A549 (cell line): ENCODE measurements at regions not wholly inside any gene's neighbourhood (a gene's known extent, or its start where the extent isn't known, plus 50 kb on each side); places are given as distances from the start of the nearest gene placed in this dataset.

Source experiments
- ATAC-seq, 2 experiments: fragments of 200-7000 bp in 1 of 2; fragments of >200 bp in 1 of 2; cut with Nextera tagmentation in 1 of 2; cut with Tn5 transposase in 1 of 2; 3 replicates each; pipeline versions ENCODE4 v1.8.0 to v1.9.1; 2018 to 2020; ENCODE audit warnings: mild to moderate bottlenecking in 1 of 2, moderate library complexity in 1 of 2
- CTCF ChIA-PET: fragments of 300-600 bp; sonication (Branson Sonifier 250); formaldehyde crosslinking; extraction: SDS; loops from one replicate; lab custom pipeline; 2021; ENCODE audit warnings: antibody characterized with exemption, inconsistent platforms; lab: Yijun Ruan, JAX
- POLR2A ChIA-PET: fragments of 350-600 bp; formaldehyde crosslinking; extraction: SDS; loops from one replicate; lab custom pipeline; 2021; ENCODE audit warnings: antibody characterized with exemption, inconsistent platforms; lab: Yijun Ruan, JAX
- DNase-seq, 2 experiments: peaks; one replicate each; pipeline versions ENCODE4 v3.0.0 to v3.0.0-alpha.2; 2011 to 2016; ENCODE audit warnings: low read depth in 1 of 2, low spot score in 1 of 2
- FAIRE-seq: peaks from 2 replicates; lab custom pipeline; 2011; peaks lifted over from hg19 to GRCh38; lab: Jason Lieb, UNC
- H3K27ac ChIP-seq, 2 experiments: fragments of >200 bp; sonication (Bioruptor Twin); formaldehyde crosslinking; 3 replicates each; pipeline ENCODE4 v1.5.1; 2016 to 2017
- H3K4me1 ChIP-seq: fragments of >200 bp; sonication (Bioruptor Twin); formaldehyde crosslinking; 3 replicates; pipeline ENCODE4 v1.6.1; 2016
- H3K4me2 ChIP-seq: fragments of >200 bp; sonication (Bioruptor Twin); formaldehyde crosslinking; 3 replicates; pipeline ENCODE4 v1.6.1; 2016
- H3K4me3 ChIP-seq: fragments of >200 bp; sonication (Bioruptor Twin); formaldehyde crosslinking; 3 replicates; pipeline ENCODE4 v1.5.1; 2016
- H3K9me3 ChIP-seq: fragments of >200 bp; sonication (Bioruptor Twin); formaldehyde crosslinking; 3 replicates; pipeline ENCODE4 v1.6.1; 2016
- ATOH8 ChIP-seq: fragments of 250-450 bp; sonication (Bioruptor Pico); IDR thresholded peaks from 2 replicates; pipeline ENCODE4 v1.5.0; 2020; ENCODE audit warnings: low read depth, mild to moderate bottlenecking, moderate library complexity
- CBX8 ChIP-seq: fragments of 200-600 bp; sonication (generic); IDR thresholded peaks from 2 replicates; pipeline ENCODE4 v1.6.1; 2016
- CHD2 ChIP-seq: fragments of 150-350 bp; IDR thresholded peaks from 2 replicates; pipeline ENCODE4 v1.6.1; 2014; ENCODE audit warnings: low read length; ENCODE audit not compliant: partially characterized antibody
- CHD4 ChIP-seq: fragments of 200-600 bp; sonication (generic); IDR thresholded peaks from 2 replicates; pipeline ENCODE4 v1.6.1; 2016; ENCODE audit warnings: antibody characterized with exemption, mild to moderate bottlenecking, borderline replicate concordance
- E2F6 ChIP-seq: IDR thresholded peaks from 2 replicates; pipeline ENCODE4 v1.6.1; 2012; ENCODE audit warnings: low read depth, borderline replicate concordance
- EHMT2 ChIP-seq: fragments of 200-600 bp; sonication (generic); IDR thresholded peaks from 2 replicates; pipeline ENCODE4 v1.6.1; 2016; ENCODE audit warnings: antibody characterized with exemption, low read depth, mild to moderate bottlenecking, moderate library complexity
- EP300 ChIP-seq, 2 experiments: fragments of >200 bp; sonication (Bioruptor Twin); formaldehyde crosslinking; IDR thresholded peaks; 2 replicates in 1 of 2; 3 replicates in 1 of 2; pipeline ENCODE4 v1.6.1; 2016 to 2017
- ESRRA ChIP-seq: fragments of 150-350 bp; IDR thresholded peaks from 2 replicates; pipeline ENCODE4 v1.6.1; 2014; ENCODE audit warnings: mild to moderate bottlenecking, low read length, borderline replicate concordance
- FOSB ChIP-seq: fragments of 250-450 bp; sonication (Bioruptor Pico); IDR thresholded peaks from 2 replicates; pipeline ENCODE4 v1.5.0; 2020; ENCODE audit warnings: mild to moderate bottlenecking, moderate library complexity
- FOXS1 ChIP-seq: fragments of 250-450 bp; sonication (Bioruptor Pico); IDR thresholded peaks from 2 replicates; pipeline ENCODE4 v1.5.0; 2020; ENCODE audit warnings: mild to moderate bottlenecking, moderate library complexity
- GATA3 ChIP-seq: IDR thresholded peaks from 2 replicates; pipeline ENCODE4 v1.6.1; 2012; ENCODE audit warnings: borderline replicate concordance
- HEYL ChIP-seq: fragments of 250-450 bp; sonication (Bioruptor Pico); IDR thresholded peaks from 2 replicates; pipeline ENCODE4 v1.8.0; 2021; ENCODE audit warnings: mild to moderate bottlenecking, moderate library complexity
- HMGXB4 ChIP-seq: fragments of 250-450 bp; sonication (Bioruptor Pico); IDR thresholded peaks from 2 replicates; pipeline ENCODE4 v1.5.0; 2021; ENCODE audit warnings: mild to moderate bottlenecking, moderate library complexity, borderline replicate concordance
- HOXA7 ChIP-seq: fragments of 250-450 bp; sonication (Bioruptor Pico); IDR thresholded peaks from 2 replicates; pipeline ENCODE4 v1.5.0; 2020; ENCODE audit warnings: mild to moderate bottlenecking, moderate library complexity
- HOXB5 ChIP-seq: fragments of 250-450 bp; sonication (Bioruptor Pico); IDR thresholded peaks from 2 replicates; pipeline ENCODE4 v1.5.0; 2020; ENCODE audit warnings: mild to moderate bottlenecking, moderate library complexity
- JUNB ChIP-seq: fragments of >200 bp; sonication (Bioruptor Twin); formaldehyde crosslinking; IDR thresholded peaks from 2 replicates; pipeline ENCODE4 v1.6.1; 2016
- KDM5A ChIP-seq: fragments of 200-600 bp; sonication (generic); IDR thresholded peaks from 2 replicates; pipeline ENCODE4 v1.6.1; 2016; ENCODE audit warnings: antibody characterized with exemption, mild to moderate bottlenecking
- MYC ChIP-seq: IDR thresholded peaks from 2 replicates; pipeline ENCODE4 v1.6.1; 2012; ENCODE audit warnings: mild to moderate bottlenecking, inconsistent platforms, low read length, improper control_type of control experiment, borderline replicate concordance
- NFE2L2 ChIP-seq: fragments of 150-350 bp; conservative IDR thresholded peaks from 2 replicates; pipeline ENCODE4 v1.6.1; 2014; ENCODE audit warnings: low read length
- NPAS2 ChIP-seq: fragments of 250-450 bp; sonication (Bioruptor Pico); IDR thresholded peaks from 2 replicates; pipeline ENCODE4 v1.8.0; 2022; ENCODE audit warnings: mild to moderate bottlenecking, moderate library complexity, borderline replicate concordance
- PBX3 ChIP-seq: IDR thresholded peaks from 2 replicates; pipeline ENCODE4 v1.6.1; 2012
- POLR2A ChIP-seq: IDR thresholded peaks from 2 replicates; pipeline ENCODE4 v1.6.1; 2012; ENCODE audit warnings: mild to moderate bottlenecking, low read length
- RAD21 ChIP-seq, 2 experiments: fragments of >200 bp in 1 of 2; sonication (Bioruptor Twin) in 1 of 2; formaldehyde crosslinking in 1 of 2; IDR thresholded peaks in 1 of 2; conservative IDR thresholded peaks in 1 of 2; 2 replicates in 1 of 2; 3 replicates in 1 of 2; pipeline ENCODE4 v1.6.1; 2012 to 2018; ENCODE audit warnings: inconsistent platforms in 1 of 2
- REST ChIP-seq: fragments of 200-600 bp; sonication (generic); IDR thresholded peaks from 2 replicates; pipeline ENCODE4 v1.6.1; 2016; ENCODE audit warnings: antibody characterized with exemption, mild to moderate bottlenecking, moderate library complexity
- SREBF2 ChIP-seq: fragments of 450-650 bp; IDR thresholded peaks from 2 replicates; pipeline ENCODE4 v1.6.1; 2014; ENCODE audit warnings: mild to moderate bottlenecking, moderate library complexity
- TP53 ChIP-seq: fragments of 250-450 bp; sonication (Bioruptor Pico); IDR thresholded peaks from 2 replicates; pipeline ENCODE4 v1.5.0; 2021; ENCODE audit warnings: mild to moderate bottlenecking, moderate library complexity
- ZC3H11A ChIP-seq: fragments of 450-650 bp; IDR thresholded peaks from 2 replicates; pipeline ENCODE4 v1.6.1; 2014; ENCODE audit warnings: antibody characterized with exemption, mild to moderate bottlenecking
- ZFP36 ChIP-seq: fragments of 450-650 bp; IDR thresholded peaks from 2 replicates; pipeline ENCODE4 v1.6.1; 2014; ENCODE audit warnings: borderline replicate concordance; ENCODE audit not compliant: partially characterized antibody
- ZSCAN20 ChIP-seq: fragments of 250-450 bp; sonication (Bioruptor Pico); IDR thresholded peaks from 2 replicates; pipeline ENCODE4 v1.8.0; 2022; ENCODE audit warnings: mild to moderate bottlenecking, moderate library complexity
- WGBS: methylation state at CpG from one replicate; pipeline ENCODE4 v1.1.6; 2017; ENCODE audit errors: missing lambda C conversion rate; 5-methylcytosine and 5-hydroxymethylcytosine counted together

GRCh38 chrX:10329984-10330383, 173.2 kb downstream of the CLCN4 start:
- Histone ChIP-seq H3K4me3 (no peak overlapping the region), H3K4me1 (peaks cover 33% of the 10 kb centered on the region), H3K27ac (peak overlapping the region in 1 of 2 experiments; percentile 77; a peak in 2 of 6 replicates), H3K9me3 (no peaks in the 10 kb centered on the region), H3K4me2 (no peak overlapping the region)
- POLR2A ChIA-PET, result no interaction called here
- WGBS, result 90% methylated on average over 5 of the region's 7 CpGs
- no peak for DNase-seq
- TF ChIP-seq RAD21 (conservative IDR thresholded peaks at IDR 0.05 in 1 of 2, IDR thresholded peaks at IDR 0.05 in 1 of 2) (no peak), EHMT2 (no peak), CHD4 (no peak), ESRRA (no peak), FOSB (CRISPR knock-in tag) (no peak), ATOH8 (CRISPR knock-in tag) (no peak), REST (no peak), HMGXB4 (no peak), NFE2L2 (no peak), NPAS2 (CRISPR knock-in tag) (no peak), POLR2A (no peak), HEYL (CRISPR knock-in tag) (no peak), CHD2 (no peak), PBX3 (no peak), HOXB5 (no peak), JUNB (no peak), KDM5A (no peak), MYC (no peak)
- CTCF ChIA-PET, result interaction anchor here (1.9 kb wide), 1 partner anchor 140 kb away, joined by 10 read pairs; no protein-coding TSS in a partner anchor
- no peak for ATAC-seq
- no peak for FAIRE-seq

DNA sequence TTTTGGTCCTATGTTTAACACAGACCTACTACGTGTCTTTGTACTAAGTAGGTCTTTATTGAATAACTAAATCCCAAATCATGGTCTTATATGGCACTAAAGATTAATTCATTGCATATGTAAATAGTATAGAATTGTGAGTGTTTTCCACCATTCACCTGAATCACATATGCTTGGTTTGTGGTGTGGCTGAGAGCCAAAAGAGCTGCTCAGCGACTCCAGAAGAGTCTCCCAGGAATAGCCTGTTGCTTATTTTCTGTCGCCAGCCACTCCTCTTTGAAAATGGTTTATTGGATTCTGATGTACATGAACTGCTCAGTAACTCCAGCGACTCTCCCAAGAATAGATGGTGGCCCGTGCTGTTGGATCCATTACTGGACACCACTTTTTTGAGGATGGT, 184.5 kb downstream of the CLCN4 start:
- 0 out of 3 replicates have a peak, but pooled peaks cover 3% of the 10 kb centered on the region for H3K4me1 ChIP-seq
- ATAC-seq (no peak), FAIRE-seq (no peak), DNase-seq (no peak)
- H3K4me3 ChIP-seq, result no peak overlapping the region
- H3K4me2 ChIP-seq, result no peak overlapping the region
- H3K9me3 ChIP-seq, result no peaks in the 10 kb centered on the region
- no peak for TF ChIP-seq ZSCAN20 (CRISPR knock-in tag)
- no peak for TF ChIP-seq TP53
- TF ChIP-seq NPAS2 (CRISPR knock-in tag), result no peak
- no peak for TF ChIP-seq NFE2L2
- no peak for TF ChIP-seq PBX3
- no peak for TF ChIP-seq GATA3
- no peak for TF ChIP-seq E2F6
- TF ChIP-seq ZC3H11A, result no peak
- TF ChIP-seq EP300 (IDR thresholded peaks at IDR 0.05), result no peak
- no peak for TF ChIP-seq EHMT2
- no peak for TF ChIP-seq CBX8
- no peak for TF ChIP-seq ZFP36
- no peak for TF ChIP-seq SREBF2
- no peak for TF ChIP-seq FOXS1
- no peak for TF ChIP-seq HOXA7 (CRISPR knock-in tag)
- TF ChIP-seq POLR2A, result no peak
- 61% methylated on average over 5 of the region's 5 CpGs for WGBS
- H3K27ac ChIP-seq, result no peak overlapping the region
- ChIA-PET CTCF (interaction anchor here (0.6 kb wide), 1 partner anchor 36 kb away, joined by 3 read pairs; no protein-coding TSS in a partner anchor), POLR2A (no interaction called here)
